Activated naive CD4-positive, alpha-beta T cell treated with anti-CD3 and anti-CD28 coated beads, Interleukin-2, amount 50 U/mL, for 72 hours (primary cell): ENCODE measurements at regions not wholly inside any gene's neighbourhood (a gene's known extent, or its start where the extent isn't known, plus 50 kb on each side); places are given as distances from the start of the nearest gene placed in this dataset.

ENCODE experiments used
- ATAC-seq, 2 donors: fragments of 150-1000 bp; cut with Tn5 transposase; 2 replicates each; pipeline ENCODE4 v1.10.0; 2021; ENCODE audit warnings: mild to moderate bottlenecking in 2 of 2, moderate library complexity in 2 of 2
- DNase-seq, 2 donors: peaks; one replicate each; pipeline ENCODE4 v3.0.0; 2021 to 2022; ENCODE audit warnings: low spot score in 2 of 2
- H3K27ac Mint-ChIP-seq, 2 donors: one replicate each; pipeline ENCODE4 v1.8.0; 2022; ENCODE audit warnings: mild to moderate bottlenecking in 2 of 2, mixed read lengths in 2 of 2
- H3K36me3 Mint-ChIP-seq, 2 donors: one replicate each; pipeline ENCODE4 v1.8.0; 2022; ENCODE audit warnings: mixed read lengths in 2 of 2
- H3K9me3 Mint-ChIP-seq, 2 donors: one replicate each; pipeline ENCODE4 v1.8.0; 2022; ENCODE audit warnings: mixed read lengths in 2 of 2

GRCh38 chr1:48093696-48094528, 96.7 kb upstream of the TRABD2B start:
- Mint-ChIP-seq H3K27ac (no peak overlapping the region), H3K9me3 (no peaks in the 10 kb centered on the region), H3K36me3 (no peaks in the 10 kb centered on the region)
- ATAC-seq (peak; percentile 83 to 98), DNase-seq (peak; percentile 72 to 79)

GRCh38 chr1:48093147-48093546, 96.0 kb upstream of the TRABD2B start:
- no peaks in the 10 kb centered on the region for H3K9me3 Mint-ChIP-seq
- DNase-seq (no peak), ATAC-seq (no peak)
- H3K36me3 Mint-ChIP-seq, result no peaks in the 10 kb centered on the region
- no peak overlapping the region for H3K27ac Mint-ChIP-seq

- Mint-ChIP-seq H3K9me3 (no peaks in the 10 kb centered on the region), H3K27ac (peak overlapping the region in 1 of 2 donors; percentile 31), H3K36me3 (no peaks in the 10 kb centered on the region)
- no peak for DNase-seq
- ATAC-seq, result no peak
These were observed 95.2 kb upstream of the TRABD2B start for GRCh38 chr1:48092401-48092800.

GRCh38 chr1:48089356-48089891, 92.2 kb upstream of the TRABD2B start:
- no peak for ATAC-seq
- Mint-ChIP-seq H3K27ac (no peak overlapping the region), H3K36me3 (no peaks in the 10 kb centered on the region), H3K9me3 (no peaks in the 10 kb centered on the region)
- DNase-seq, result no peak

GRCh38 chr1:48084826-48085225, 87.6 kb upstream of the TRABD2B start:
- ATAC-seq (no peak), DNase-seq (no peak)
- no peak overlapping the region for H3K27ac Mint-ChIP-seq
- no peaks in the 10 kb centered on the region for H3K9me3 Mint-ChIP-seq
- no peaks in the 10 kb centered on the region for H3K36me3 Mint-ChIP-seq

GRCh38 chr1:48082271-48082962, 85.2 kb upstream of the TRABD2B start:
- ATAC-seq, result no peak
- no peak for DNase-seq
- Mint-ChIP-seq H3K36me3 (no peaks in the 10 kb centered on the region), H3K27ac (no peak overlapping the region), H3K9me3 (no peaks in the 10 kb centered on the region)

- H3K9me3 Mint-ChIP-seq, result no peaks in the 10 kb centered on the region
- no peak overlapping the region for H3K27ac Mint-ChIP-seq
- DNase-seq, result no peak
- ATAC-seq, result no peak
- H3K36me3 Mint-ChIP-seq, result no peaks in the 10 kb centered on the region
These were observed 83.4 kb upstream of the TRABD2B start for GRCh38 chr1:48080331-48081255.

- H3K36me3 Mint-ChIP-seq, result no peaks in the 10 kb centered on the region
- H3K27ac Mint-ChIP-seq, result no peak overlapping the region
- no peak for DNase-seq
- no peaks in the 10 kb centered on the region for H3K9me3 Mint-ChIP-seq
- no peak for ATAC-seq
These were observed 81.9 kb upstream of the TRABD2B start for GRCh38 chr1:48079096-48079495.

- ATAC-seq (no peak), DNase-seq (no peak)
- no peaks in the 10 kb centered on the region for H3K9me3 Mint-ChIP-seq
- H3K36me3 Mint-ChIP-seq, result no peaks in the 10 kb centered on the region
- H3K27ac Mint-ChIP-seq, result no peak overlapping the region
These were observed 80.6 kb upstream of the TRABD2B start for GRCh38 chr1:48077795-48078222.

DNA sequence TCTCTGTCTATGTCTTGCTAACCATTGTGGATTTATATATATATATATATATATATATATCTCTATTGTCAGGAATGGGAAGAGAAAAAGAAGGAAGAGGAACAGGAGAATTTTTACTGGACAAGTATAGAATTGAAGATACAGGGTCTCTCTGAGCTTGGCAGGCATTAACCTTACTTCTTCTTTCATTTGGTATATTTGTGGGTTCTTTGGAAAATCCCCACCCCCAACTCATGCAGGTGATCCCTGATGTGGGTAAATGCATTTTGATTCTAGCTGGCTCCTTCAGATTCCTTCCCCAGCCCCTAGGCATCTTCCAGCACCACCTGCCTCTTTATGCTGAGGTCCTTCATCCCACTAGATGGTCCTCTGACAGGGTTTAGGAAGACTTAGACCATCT, 78.8 kb upstream of the TRABD2B start:
- Mint-ChIP-seq H3K36me3 (no peaks in the 10 kb centered on the region), H3K9me3 (no peaks in the 10 kb centered on the region), H3K27ac (no peak overlapping the region)
- DNase-seq, result no peak
- no peak for ATAC-seq

DNA sequence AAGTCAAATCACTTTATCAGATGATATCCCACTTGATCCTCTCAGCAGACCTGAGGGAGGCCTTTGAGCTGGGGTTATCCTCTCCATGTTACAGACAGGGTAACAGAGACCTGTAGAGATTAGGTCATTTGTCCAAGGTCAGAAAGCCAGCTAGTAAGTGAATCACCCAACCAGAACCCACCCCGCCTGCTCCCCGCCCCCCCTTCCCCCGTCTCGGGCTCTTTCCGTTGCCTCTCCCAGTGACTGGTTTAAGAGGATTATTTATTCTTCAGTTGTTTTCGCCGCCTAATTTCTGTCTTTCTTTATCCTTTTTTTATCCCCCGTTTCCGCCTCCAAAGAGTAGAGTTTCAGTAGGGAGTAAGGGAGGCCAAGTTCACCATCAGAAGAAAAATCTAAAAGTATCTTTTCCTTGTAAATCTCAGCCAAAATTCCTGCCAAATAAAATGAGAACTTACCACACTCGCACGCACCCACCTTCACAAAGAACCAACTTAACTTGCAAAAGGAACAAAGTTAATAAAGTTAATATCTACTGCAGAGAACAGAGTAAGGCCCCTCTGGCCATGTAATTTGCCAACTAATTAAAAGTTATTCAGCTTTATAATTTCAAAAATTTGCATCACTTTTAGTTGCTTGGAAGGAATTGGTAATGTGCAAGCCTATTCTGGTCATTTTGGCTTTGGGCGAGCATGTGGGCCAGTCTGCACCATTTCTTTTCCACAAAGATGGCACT, 76.8 kb upstream of the TRABD2B start:
- no peak overlapping the region for H3K27ac Mint-ChIP-seq
- DNase-seq (no peak), ATAC-seq (no peak)
- no peaks in the 10 kb centered on the region for H3K9me3 Mint-ChIP-seq
- H3K36me3 Mint-ChIP-seq, result no peaks in the 10 kb centered on the region

DNA sequence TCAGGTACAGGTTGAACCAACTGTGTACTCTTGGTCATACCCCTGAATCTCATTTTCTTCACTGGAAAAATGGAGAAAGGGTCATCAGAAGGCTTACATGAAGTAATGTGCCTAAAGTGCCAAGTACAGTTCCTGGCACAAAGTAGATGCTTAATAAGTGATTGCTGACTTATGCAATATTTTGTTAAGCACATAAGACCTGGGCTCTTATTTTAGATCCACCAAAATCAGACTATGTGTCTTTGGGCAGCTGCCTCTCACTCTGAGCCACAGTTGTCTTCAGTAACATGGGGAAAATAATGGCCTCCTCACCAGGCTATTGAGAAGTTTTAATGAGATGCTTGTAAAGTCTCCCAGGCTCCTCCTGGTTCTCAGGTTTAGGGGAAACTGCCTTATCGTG, 74.3 kb upstream of the TRABD2B start:
- Mint-ChIP-seq H3K9me3 (no peaks in the 10 kb centered on the region), H3K36me3 (no peaks in the 10 kb centered on the region), H3K27ac (no peak overlapping the region)
- no peak for DNase-seq
- no peak for ATAC-seq

GRCh38 chr1:48070396-48070750, 73.2 kb upstream of the TRABD2B start:
- no peak overlapping the region for H3K27ac Mint-ChIP-seq
- H3K9me3 Mint-ChIP-seq, result no peaks in the 10 kb centered on the region
- no peak for DNase-seq
- no peaks in the 10 kb centered on the region for H3K36me3 Mint-ChIP-seq
- ATAC-seq, result no peak

- Mint-ChIP-seq H3K9me3 (no peaks in the 10 kb centered on the region), H3K36me3 (no peaks in the 10 kb centered on the region), H3K27ac (no peak overlapping the region)
- ATAC-seq (no peak), DNase-seq (no peak)
These were observed 72.6 kb upstream of the TRABD2B start for GRCh38 chr1:48069662-48070395.

DNA sequence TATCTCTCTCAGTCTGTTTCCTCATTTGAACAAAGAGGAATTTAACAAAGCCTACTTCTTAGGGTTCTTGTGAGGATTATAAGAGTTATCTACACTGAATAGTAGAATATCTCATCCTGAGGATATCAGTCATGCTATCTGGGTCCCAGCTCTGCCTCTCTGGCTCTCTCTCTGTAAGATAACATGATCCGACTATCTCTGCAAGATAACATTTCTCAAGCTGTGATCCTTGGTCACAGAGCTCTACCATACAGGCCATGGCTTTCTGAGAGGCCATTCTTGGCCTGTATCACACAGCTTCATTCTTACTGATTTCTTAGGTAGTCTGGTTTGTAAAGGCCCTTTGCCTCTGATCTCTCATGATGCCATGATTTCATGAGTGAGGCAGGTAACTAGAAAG, 71.0 kb upstream of the TRABD2B start:
- ATAC-seq (no peak), DNase-seq (no peak)
- Mint-ChIP-seq H3K9me3 (no peaks in the 10 kb centered on the region), H3K27ac (no peak overlapping the region), H3K36me3 (no peaks in the 10 kb centered on the region)

- H3K9me3 Mint-ChIP-seq, result no peaks in the 10 kb centered on the region
- ATAC-seq (no peak), DNase-seq (no peak)
These were observed 69.8 kb upstream of the TRABD2B start for GRCh38 chr1:48066936-48067335.

More at GRCh38 chr1:48066936-48067335, 69.8 kb upstream of the TRABD2B start:
- Mint-ChIP-seq H3K36me3 (no peaks in the 10 kb centered on the region), H3K27ac (no peak overlapping the region)
